Right lobe of liver (tissue), 4 donors: ENCODE measurements at regions not wholly inside any gene's neighbourhood (a gene's known extent, or its start where the extent isn't known, plus 50 kb on each side); places are given as distances from the start of the nearest gene placed in this dataset.

Source experiments
- POLR2A ChIP-seq: fragments of 450-650 bp; IDR thresholded peaks from one replicate; pipeline ENCODE4 v1.6.1; 2017; ENCODE audit warnings: antibody characterized with exemption, mild to moderate bottlenecking
- TF ChIP-seq, protein P1 (sequence below), 4 donors: fragments of 200-600 bp in 3 of 4; fragments of 450-650 bp in 1 of 4; IDR thresholded peaks; one replicate each; pipeline versions ENCODE4 v1.5.1 to v1.8.0; 2016 to 2022; ENCODE audit warnings: antibody characterized with exemption in 4 of 4, mild to moderate bottlenecking in 2 of 4
- donor health status: DM: no; HTN: no; CAD: no.
- donor health status: DM: no; HTN: no; CAD: no.
- donor health status: DM: no; HTN: yes; CAD: no.

- TF ChIP-seq, protein P1, sequence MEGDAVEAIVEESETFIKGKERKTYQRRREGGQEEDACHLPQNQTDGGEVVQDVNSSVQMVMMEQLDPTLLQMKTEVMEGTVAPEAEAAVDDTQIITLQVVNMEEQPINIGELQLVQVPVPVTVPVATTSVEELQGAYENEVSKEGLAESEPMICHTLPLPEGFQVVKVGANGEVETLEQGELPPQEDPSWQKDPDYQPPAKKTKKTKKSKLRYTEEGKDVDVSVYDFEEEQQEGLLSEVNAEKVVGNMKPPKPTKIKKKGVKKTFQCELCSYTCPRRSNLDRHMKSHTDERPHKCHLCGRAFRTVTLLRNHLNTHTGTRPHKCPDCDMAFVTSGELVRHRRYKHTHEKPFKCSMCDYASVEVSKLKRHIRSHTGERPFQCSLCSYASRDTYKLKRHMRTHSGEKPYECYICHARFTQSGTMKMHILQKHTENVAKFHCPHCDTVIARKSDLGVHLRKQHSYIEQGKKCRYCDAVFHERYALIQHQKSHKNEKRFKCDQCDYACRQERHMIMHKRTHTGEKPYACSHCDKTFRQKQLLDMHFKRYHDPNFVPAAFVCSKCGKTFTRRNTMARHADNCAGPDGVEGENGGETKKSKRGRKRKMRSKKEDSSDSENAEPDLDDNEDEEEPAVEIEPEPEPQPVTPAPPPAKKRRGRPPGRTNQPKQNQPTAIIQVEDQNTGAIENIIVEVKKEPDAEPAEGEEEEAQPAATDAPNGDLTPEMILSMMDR (IDR thresholded peaks at IDR 0.05), result no peak
- no peak for TF ChIP-seq POLR2A
These were observed 124.5 kb upstream of the GJE1 start for GRCh38 chr6:142008016-142008735.
